NCI-H345 treated with DMSO at 0.1 percent for 48 hours (cell line): ENCODE measurements at regions not wholly inside any gene's neighbourhood (a gene's known extent, or its start where the extent isn't known, plus 50 kb on each side); places are given as distances from the start of the nearest gene placed in this dataset.

Experiments
- DNase-seq: peaks from one replicate; lab custom pipeline; 2025; ENCODE audit not compliant: unreplicated experiment; lab: John Stamatoyannopoulos, UW

DNA sequence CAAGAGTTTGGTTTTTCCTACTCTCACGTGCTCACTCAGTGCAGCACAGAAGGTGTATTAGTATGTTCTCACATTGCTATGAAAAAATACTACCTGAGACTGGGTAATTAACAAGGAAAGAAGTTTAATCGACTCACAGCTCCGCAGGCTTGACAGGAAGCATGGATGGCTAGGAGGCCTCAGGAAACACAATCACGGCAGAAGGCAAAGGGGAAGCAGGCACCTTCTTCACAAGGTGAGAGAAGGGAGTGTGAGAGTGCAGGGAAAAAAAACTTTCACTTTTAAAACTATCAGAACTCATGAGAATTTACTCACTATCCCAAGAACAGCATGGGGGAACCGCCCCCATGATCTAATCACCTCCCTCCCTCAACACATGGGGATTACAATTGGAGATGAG lies 185.8 kb upstream of the TMPO start:
- DNase-seq: no peak

DNA sequence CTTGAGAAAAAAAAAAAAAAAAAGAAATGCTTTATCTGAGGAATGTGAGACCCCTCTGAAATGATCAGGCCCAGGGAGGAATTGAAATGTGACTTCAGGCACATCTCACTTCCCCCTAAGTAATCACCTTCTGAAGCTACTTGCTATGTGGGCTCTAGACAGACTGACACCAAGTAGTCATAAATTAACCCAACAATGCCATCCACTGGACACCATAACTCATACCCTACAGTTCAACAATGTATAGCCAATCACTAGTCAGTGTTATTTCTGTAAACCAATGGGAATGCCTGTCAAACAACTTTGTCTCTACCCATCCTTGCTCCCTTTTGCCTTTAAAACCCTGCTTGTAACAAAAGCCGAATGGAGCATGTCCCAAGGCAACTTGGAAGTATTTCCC lies 182.7 kb upstream of the TMPO start:
- no peak for DNase-seq

- no peak for DNase-seq
Measured at GRCh38 chr12:98334768-98335167, 180.6 kb upstream of the TMPO start.

DNA sequence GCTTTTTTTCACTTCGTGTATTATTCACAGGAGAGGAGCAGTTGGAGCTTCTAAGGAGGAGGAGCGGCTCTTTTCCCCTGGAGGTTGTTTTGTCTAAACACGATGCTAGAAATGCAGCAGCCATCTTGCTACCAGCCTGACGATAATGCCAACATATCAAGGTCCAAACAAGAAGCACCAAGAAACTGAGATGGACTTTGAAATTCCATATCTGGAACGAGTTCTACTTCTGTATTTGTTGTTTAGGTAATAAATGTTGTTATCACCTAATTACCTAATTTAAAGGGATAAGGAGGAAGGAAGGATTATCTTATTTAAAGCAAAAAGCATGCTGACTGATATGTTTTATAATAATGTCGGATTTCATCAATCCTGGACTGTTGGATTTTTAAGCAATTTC lies 174.4 kb upstream of the TMPO start:
- no peak for DNase-seq

- DNase-seq: no peak
Measured at GRCh38 chr12:98341732-98342131, 173.7 kb upstream of the TMPO start.

DNA sequence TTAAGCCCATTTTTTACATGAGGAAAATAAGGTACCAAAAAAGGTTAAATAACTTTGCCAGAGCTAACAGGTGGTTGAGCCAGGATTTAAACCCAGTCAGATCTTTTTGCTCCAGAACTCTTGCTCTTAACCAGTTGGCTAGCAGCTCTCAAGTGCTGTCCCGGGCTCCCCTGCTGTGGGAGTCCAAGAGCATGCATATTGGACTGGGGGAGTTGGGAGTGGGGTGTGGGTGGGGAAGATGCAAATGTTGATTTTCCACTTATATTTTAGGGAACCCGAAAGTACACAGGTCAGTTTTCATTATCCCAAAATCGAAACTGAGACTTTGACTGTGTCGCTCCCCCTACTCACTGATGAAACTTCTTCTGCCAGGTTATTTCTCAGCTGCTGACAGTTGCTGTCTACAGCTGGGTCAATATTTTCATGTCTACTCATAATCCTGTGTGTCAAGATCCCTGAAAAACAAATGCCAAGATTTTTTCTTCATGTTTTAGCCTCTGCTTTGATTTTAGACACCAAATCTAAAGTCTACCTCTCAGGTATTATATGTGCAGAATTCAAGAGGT lies 172.3 kb upstream of the TMPO start:
- no peak for DNase-seq

- DNase-seq: no peak
Measured at GRCh38 chr12:98344046-98344930, 171.1 kb upstream of the TMPO start.

DNA sequence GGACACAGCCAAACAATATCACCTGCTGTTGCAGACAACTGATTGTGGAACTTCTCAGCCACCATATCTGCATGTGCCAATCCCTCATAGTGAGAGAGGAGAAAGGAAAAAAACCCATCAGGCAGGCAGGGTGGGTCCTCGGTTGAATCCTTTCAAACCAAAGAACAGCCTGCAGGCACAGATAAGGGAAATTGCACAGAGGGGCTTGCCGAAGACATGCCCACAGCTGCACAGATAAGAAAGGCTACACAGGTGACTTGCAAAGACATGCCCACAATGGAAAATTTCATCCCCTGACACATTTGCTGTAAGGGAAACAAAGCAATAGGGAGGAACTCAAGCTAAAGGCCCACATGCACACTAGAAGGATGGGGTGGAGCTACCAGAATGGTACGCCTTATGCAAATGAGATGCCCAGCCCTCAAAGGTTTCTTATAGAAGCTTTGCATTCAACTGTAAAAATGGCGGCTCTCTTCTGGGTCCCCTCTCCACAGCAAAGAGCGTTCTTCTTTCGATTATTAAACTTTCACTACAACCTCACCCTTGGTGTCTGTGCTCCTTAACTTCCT lies 170.0 kb upstream of the TMPO start:
- DNase-seq: no peak

DNA sequence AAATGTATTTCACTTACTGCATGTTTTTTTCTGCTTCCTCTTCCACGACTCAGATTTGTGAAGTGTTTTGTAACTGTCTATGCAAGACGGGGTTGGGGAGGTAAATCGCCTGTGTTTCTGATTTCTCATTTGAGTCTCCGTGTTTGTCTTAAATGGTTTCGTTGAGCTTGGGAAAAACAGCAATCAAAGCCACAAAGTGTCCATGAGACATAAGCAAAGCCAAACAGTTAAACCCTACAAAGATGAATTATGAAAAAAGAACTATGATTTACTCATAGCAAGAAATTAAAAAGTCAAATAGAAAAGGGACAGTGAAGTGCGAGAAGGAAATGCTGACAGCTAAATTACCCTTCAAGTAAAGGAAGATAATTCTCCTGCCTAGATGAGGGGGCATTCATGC lies 164.3 kb upstream of the TMPO start:
- DNase-seq: no peak

GRCh38 chr12:98351784-98352183 lies 163.6 kb upstream of the TMPO start:
- no peak for DNase-seq

GRCh38 chr12:98352218-98352811 lies 163.1 kb upstream of the TMPO start:
- no peak for DNase-seq

GRCh38 chr12:98352835-98353234 lies 162.6 kb upstream of the TMPO start:
- DNase-seq: no peak

- DNase-seq: no peak
Measured at GRCh38 chr12:98354520-98355035, 160.8 kb upstream of the TMPO start.

- no peak for DNase-seq
Measured at GRCh38 chr12:98355322-98355721, 160.1 kb upstream of the TMPO start.

- DNase-seq: no peak
Measured at GRCh38 chr12:98355933-98356332, 159.5 kb upstream of the TMPO start.

DNA sequence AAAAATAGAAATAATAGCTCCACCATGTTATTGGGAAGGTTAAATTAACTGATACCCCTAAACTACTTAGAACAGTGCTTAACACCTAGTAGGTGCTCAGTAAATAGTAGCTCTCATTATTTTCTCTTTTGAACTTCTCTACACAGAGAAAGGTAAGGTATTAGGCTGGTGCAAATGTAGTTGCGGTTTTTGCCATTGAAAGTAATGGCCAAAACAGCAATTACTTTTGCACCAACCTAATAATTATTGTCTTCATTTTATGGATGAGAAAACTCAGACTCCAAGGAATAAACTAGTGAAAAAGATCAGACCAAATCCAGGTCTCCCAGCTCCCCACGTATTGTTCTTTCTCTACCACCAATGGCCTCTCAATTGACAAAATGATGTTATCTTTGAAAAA lies 157.2 kb upstream of the TMPO start:
- DNase-seq: no peak

DNA sequence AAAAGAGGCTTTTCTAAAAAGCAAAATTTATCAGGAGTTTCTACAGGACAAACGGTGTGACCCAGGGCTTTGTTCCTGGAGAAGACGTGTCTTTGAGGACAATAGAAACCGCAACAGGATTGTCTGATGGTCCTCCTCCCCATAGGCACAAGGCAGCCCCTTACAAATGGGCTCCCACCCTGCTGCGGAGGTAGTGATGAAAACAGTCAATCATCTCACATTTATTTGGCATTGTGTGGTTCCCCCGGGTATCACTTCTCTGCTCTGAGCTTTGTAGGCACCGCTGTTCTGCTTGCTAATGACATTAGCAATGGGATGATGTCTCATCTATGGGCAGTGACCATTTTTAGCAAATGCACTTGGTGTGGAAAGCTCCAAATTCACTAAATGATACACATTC lies 155.5 kb upstream of the TMPO start:
- DNase-seq: no peak

- no peak for DNase-seq
Measured at GRCh38 chr12:98360401-98360800, 155.0 kb upstream of the TMPO start.

- no peak for DNase-seq
Measured at GRCh38 chr12:98369581-98369980, 145.8 kb upstream of the TMPO start.

DNA sequence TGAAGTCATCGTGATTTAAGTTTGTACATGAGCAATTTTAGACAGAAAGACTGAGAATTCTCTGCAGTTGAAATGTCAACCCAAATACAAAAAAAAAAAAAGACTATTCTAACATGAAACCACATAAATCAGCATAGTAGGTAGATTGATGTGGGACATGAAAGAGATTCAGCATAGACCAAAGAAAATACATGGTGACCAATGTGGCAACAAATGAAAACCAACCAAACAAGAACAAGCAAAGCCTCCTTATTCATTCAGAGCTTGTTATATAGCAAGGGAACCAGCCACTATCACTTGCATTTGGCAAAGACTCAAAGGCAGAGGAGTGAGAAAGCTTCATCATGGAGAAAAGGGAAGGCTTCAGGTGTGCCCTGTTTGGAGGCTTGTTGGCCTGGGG lies 144.4 kb upstream of the TMPO start:
- no peak for DNase-seq

GRCh38 chr12:98371419-98371818 lies 144.0 kb upstream of the TMPO start:
- DNase-seq: no peak
